HG03108 (cell line): ENCODE measurements at regions not wholly inside any gene's neighbourhood (a gene's known extent, or its start where the extent isn't known, plus 50 kb on each side); places are given as distances from the start of the nearest gene placed in this dataset.
"Not testable (repeated sequence)": the region's sequence is repeated elsewhere in the genome, so short reads cannot be mapped to it uniquely, and the experiment has no call there.

Source experiments
- ATAC-seq: cut with Tn5 transposase; IDR thresholded peaks from one replicate; pipeline ENCODE4 v1.9.1; 2021; ENCODE audit warnings: moderate library complexity; ENCODE audit not compliant: unreplicated experiment

DNA sequence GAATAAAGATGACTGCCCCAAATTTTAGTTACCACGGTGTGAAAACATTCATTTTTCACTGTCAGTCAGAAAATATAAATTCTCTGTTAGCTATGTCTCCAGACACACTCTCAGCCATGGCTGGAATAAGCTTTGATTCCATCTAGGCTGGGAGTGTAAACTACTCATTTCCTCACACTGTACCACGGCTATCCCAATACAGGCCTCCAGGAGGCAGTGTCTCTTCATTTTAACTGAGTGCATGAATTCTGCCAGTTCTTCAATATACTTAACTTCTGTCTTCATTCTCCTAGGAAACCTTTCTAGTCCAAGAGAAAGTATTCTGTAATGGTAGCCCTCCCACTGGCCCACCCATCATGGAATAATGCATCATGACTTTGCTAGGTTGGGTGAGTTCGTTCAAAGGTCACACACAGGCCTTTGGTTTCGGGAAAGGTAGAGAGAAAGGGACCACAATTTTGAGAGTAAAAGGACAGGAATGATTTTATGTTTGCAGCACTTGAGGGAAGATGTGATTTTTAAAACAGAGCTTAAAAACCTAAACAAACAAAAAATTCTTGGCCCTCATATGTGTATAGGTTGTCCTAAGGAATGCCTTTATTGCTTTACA is 381.1 kb downstream of the SEC23A start:
- ATAC-seq: peak; percentile 70

GRCh38 chr14:38718519-38718918 is 384.5 kb downstream of the SEC23A start:
- no peak for ATAC-seq

DNA sequence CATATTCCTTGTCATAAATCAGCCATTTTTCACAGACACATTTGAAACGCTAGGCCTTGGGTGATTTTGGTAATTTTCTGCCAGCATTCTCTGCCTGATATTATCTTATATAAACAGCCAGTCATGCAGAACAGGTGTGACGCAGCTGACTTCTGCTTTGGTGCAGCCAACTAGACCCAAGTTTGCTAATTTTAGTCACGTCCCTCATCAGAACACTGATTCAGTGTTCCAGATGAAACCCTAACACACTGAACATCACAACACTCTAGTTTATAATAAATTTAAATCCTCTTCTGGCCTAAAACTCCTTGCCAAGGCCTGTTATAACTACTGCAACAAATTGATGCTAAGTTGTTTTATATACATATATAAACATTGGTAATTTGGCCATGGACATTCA is 386.1 kb downstream of the SEC23A start:
- no peak for ATAC-seq

DNA sequence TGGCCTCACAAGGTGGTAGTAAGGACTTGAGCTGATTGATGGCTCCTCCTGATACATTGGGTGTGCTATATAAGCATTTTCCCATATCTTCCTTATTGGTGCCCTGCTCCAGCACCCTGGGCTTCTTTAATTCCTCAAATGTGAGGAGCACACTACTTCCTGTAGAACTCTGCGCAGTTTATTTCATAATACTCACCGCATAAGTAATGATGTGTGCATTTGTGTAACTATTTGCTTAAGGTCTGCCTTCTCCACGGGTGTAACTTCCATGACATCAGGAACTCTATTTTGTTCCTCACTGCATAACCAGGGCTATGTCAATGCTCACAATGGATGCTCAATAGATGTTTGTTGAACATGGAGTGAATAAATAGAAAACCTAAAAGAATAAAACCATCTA is 392.2 kb downstream of the SEC23A start:
- no peak for ATAC-seq

DNA sequence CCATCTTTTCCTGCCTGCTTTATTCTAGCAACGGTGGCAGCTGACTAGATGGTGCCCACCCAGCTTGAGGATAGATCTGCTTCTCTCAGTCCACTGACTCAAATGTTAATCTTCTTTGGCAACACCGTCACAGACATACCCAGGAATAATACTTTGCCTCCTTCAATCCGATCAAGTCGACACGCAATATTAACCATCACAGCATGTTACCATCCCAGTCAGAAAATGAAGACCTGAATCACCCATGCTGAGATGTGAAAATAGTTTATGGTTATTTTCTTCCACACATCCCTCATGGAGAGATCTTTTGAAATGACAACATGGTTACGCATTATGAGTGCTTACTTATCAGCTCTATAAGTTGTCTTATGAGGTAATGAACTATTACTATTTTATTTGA is 392.8 kb downstream of the SEC23A start:
- no peak for ATAC-seq

DNA sequence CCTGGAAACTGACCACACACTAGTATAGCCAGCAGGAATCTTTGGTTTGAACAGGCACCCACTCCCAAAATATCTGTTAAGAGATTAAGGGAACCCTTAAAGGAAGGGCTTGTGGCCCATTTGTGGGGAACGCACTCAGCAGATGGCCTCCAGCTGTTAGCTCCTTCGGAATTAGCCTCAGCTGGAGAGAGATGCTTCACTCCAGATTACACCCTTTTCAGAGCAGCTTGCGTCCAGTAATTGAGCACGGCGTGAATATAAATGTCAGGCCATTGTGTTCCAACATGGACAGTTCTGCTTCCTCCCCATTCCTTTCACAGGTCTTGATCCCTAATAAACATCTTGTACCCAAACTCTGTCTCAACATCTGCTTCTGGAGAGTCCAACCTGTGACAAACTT is 397.8 kb downstream of the SEC23A start:
- no peak for ATAC-seq

GRCh38 chr14:38704220-38704619 is 398.8 kb downstream of the SEC23A start:
- ATAC-seq: no peak

- no peak for ATAC-seq
Observed at GRCh38 chr14:38696925-38697324, 406.1 kb downstream of the SEC23A start.

GRCh38 chr14:38693423-38693822 is 409.6 kb downstream of the SEC23A start:
- no peak for ATAC-seq

GRCh38 chr14:38669027-38669426 is 413.1 kb upstream of the CLEC14A start:
- ATAC-seq: no peak

GRCh38 chr14:38663382-38663781 is 407.5 kb upstream of the CLEC14A start:
- no peak for ATAC-seq

DNA sequence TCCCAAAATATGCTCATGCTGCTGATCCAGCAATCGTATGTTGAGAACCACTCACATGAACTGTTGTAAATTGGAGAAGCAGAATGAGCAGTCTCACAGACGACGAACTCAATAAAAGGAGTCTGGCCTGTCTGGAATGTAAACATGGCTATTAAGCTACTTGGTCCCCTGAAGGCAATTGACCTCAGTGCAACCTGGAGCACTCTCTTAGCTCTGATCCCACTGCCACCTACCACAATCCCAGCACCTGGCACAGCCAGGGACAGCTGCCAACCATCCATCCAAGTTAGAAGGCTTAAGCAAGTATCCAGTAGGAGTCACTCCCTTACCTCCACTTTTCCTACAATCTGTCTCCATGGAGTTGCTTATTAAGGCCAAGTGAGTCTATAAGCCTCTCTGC is 406.9 kb upstream of the CLEC14A start:
- no peak for ATAC-seq

DNA sequence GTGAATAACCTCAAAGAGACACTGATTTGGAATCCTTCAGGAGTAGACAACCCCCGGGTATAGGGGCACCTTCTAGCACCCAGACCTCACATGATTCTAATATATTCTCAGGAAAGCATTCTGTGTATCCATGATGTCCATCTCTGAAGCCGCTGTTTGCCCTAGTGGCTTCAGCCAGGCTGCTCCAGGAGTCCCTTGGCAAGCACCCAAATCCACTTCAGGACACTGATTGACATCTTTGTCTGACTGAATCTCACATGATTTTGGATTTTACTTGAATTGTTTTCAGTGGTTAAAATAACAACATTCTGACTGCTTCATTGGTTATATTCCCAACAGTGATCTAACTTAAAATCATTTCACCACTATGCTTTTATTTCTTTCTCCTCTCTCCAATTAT is 390.5 kb upstream of the CLEC14A start:
- ATAC-seq: no peak

DNA sequence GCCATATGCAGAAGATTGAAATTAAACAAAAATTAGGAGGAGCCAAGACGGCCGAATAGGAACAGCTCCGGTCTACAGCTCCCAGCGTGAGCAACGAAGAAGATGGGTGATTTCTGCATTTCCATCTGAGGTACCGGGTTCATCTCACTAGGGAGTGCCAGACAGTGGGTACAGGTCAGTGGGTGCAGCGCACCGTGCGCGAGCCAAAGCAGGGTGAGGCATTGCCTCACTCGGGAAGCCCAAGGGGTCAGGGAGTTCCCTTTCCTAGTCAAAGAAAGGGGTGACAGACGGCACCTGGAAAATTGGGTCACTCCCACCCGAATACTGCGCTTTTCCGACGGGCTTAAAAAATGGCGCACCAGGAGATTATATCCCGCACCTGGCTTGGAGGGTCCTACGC is 379.0 kb upstream of the CLEC14A start:
- ATAC-seq: not testable (repeated sequence)

DNA sequence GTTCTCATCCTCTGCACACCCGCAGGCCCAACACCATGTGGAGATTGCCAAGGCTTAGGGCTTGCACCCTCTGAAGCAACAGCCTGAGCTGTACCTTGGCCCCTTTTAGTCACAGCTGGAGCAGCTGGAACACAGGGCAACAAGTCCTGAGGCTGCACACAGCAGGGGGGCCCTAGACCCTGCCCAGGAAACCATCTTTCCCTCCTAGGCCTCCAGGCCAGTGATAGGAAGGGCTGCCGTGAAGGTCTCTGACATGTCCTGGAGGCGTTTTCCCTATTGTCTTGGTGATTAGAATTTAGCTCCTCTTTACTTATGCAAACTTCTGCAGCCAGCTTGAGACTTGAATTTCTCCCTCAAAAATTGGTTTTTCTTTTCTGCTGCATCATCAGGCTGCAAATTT is 373.5 kb upstream of the CLEC14A start:
- ATAC-seq: no peak

- ATAC-seq: no peak
Observed at GRCh38 chr14:38627163-38627562, 371.3 kb upstream of the CLEC14A start.

DNA sequence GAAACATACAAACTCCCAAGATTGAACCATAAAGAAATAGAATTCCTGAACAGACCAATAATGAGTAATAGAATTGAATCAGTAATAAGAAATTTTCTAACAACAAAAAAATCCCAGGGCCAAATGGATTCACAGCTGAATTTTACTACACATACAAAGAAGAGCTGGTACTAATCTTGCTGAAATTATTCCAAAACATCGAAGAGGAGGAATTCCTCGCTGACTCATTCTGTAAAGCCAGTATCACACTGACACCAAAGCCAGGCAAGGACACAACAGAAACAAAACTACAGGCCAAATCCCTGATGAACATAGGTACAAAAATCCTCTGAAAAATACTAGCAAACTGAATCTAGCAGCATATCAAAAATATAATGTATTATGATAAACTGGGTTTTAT is 367.8 kb upstream of the CLEC14A start:
- no peak for ATAC-seq

DNA sequence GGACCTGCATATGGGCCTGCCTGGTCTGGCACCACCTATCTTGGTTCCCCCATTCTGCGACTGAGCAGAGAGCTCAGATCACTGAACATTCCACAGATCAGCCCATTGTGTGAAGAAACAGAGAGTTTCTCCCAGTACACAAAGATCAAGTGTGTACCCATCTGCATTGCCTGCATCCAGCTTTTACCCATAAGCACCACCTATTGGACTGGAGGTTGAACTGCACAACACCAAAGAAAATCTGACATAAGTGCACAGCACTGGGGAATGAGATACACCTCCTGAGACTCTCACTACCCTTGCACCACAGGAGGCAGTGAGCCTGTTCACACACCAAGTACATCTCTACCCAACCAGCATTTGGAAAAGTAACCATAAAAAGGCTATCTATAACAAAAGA is 362.6 kb upstream of the CLEC14A start:
- ATAC-seq: no peak

- ATAC-seq: no peak
Observed at GRCh38 chr14:38616959-38617358, 361.1 kb upstream of the CLEC14A start.

DNA sequence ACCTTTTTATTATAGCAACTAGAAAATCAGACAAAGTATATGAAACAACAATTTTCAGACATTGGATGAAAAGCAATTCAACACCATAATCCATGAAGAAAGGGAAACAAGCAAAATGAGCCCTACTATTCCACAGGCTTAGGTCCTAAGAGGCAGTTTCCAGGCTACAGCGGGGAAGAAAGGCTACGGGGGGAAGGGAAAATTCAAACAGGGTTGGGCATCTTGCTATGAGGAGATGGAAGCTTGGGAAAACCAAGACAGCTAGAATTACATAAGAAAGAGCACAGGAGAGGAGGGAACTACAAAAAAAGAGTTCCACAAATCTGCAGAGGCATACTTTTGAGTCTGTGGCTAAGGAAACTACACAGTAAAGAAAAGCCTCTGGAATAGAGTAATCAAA is 356.0 kb upstream of the CLEC14A start:
- no peak for ATAC-seq

DNA sequence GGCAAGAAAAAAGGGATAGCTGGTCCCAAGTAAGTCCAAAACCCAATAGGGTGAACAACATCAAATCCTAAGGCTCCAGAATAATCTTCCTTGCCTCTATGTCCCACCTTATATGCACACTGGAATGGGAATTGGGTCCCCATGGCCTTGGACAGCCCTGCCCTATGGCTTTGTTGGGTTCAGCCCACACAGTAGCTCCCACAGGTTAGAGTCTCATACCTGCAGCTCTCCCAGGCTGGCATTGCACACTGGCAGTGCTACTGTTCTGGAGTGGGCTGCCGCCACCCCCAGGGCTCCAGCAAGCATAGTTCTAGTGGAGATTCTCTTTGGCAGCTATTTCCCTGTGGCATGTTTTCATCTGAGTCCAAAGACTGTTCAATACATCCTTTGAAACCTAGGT is 352.4 kb upstream of the CLEC14A start:
- no peak for ATAC-seq

DNA sequence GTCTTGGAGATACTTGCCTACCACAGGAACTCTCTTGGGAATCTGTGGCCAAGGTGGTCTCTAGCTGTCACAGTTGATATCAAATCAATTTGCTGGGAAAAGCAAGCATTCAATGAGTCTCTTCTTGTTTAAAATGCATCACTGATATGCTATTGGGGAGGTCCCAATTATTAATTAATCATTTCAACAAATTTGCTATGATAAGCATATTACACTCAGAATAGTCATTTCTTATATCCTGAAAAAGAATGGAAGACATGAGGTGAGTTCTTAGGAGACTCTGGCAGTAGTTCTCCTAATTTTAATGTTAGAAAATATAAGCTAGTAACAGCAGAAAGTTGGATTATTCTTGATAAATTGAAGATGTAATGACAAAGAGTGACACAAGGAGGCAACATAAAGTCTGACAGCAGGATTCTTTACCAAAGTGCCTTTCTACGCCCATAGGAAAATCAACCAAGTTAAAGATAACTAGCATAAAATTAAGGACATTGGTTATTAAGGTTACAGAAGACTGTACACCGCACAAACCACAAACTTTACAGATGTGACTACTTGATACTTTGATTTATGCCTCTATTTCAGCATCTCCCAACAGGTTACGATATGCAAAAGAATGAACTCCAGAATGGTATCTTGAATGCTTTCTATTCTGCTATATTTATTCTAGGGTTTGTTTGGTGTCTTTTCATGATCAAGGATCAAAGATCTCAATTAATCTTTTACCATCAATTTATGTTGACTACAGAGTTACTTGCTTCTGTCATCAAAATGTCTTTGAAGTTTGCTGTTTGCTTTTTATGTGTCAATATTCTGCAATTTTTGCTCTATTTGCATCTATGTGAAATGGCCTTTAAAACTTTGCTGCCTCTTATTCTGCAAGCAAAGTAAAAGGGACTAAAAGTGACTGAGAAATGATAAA is 349.6 kb upstream of the CLEC14A start:
- no peak for ATAC-seq

DNA sequence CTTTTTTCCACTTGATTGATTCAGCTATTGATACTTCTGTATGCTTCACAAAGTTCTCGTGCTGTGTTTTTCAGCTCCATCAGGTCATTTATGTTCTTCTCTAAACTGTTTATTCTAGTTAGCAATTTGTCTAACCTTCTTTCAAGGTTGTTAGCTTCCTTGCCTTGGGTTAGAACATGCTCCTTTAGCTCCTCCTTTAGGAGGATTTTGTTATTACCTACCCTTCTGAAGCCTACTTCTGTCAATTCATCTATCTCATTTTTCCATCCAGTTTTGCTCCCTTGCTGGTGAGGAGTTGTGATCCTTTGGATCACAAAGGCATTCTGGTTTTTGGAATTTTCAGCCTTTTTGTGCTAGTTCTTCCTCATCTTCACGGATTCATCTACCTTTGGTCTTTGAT is 344.7 kb upstream of the CLEC14A start:
- not testable (repeated sequence) for ATAC-seq
